Esophagus squamous epithelium (tissue), 4 donors: ENCODE measurements at regions not wholly inside any gene's neighbourhood (a gene's known extent, or its start where the extent isn't known, plus 50 kb on each side); places are given as distances from the start of the nearest gene placed in this dataset.

Experiments
- CTCF ChIP-seq, 6 experiments: fragments of 450-650 bp in 4 of 6; fragments of 200-600 bp in 2 of 6; sonication (generic) in 2 of 6; IDR thresholded peaks; one replicate each; pipeline ENCODE4 v1.5.1; 2016 to 2019; ENCODE audit warnings: antibody characterized with exemption in 6 of 6, mild to moderate bottlenecking in 4 of 6, moderate library complexity in 4 of 6
- POLR2A ChIP-seq, 4 donors: fragments of 450-650 bp; IDR thresholded peaks; one replicate each; pipeline ENCODE4 v1.6.1; 2017; ENCODE audit warnings: antibody characterized with exemption in 4 of 4, mild to moderate bottlenecking in 4 of 4, moderate library complexity in 3 of 4

- no peak for TF ChIP-seq CTCF (IDR thresholded peaks at IDR 0.05)
- TF ChIP-seq POLR2A (IDR thresholded peaks at IDR 0.05) = no peak
Observed at GRCh38 chr2:146608490-146608889, 1236.3 kb upstream of the ACVR2A start.
